Lower lobe of right lung (tissue), 2 donors: ENCODE measurements at regions not wholly inside any gene's neighbourhood (a gene's known extent, or its start where the extent isn't known, plus 50 kb on each side); places are given as distances from the start of the nearest gene placed in this dataset.

Experiments used
- ATAC-seq, 2 donors: fragments of 200-7000 bp; cut with Tn5 transposase; one replicate each; pipeline ENCODE4 v1.9.1; 2020 to 2022; ENCODE audit warnings: mild to moderate bottlenecking in 2 of 2, moderate library complexity in 2 of 2
- DNase-seq: peaks from one replicate; pipeline ENCODE4 v3.0.0-alpha.2; 2020
- H3K27ac ChIP-seq: fragments of 200-600 bp; one replicate; pipeline ENCODE4 v1.8.0; 2022
- H3K27me3 ChIP-seq: fragments of 200-600 bp; one replicate; pipeline ENCODE4 v1.8.0; 2022; ENCODE audit warnings: low read depth
- H3K36me3 ChIP-seq: fragments of 200-600 bp; one replicate; pipeline ENCODE4 v1.8.0; 2022; ENCODE audit warnings: mild to moderate bottlenecking
- H3K4me1 ChIP-seq: fragments of 200-600 bp; one replicate; pipeline ENCODE4 v1.8.0; 2022
- H3K4me3 ChIP-seq: fragments of 200-600 bp; one replicate; pipeline ENCODE4 v1.8.0; 2022; ENCODE audit warnings: mild to moderate bottlenecking
- H3K9me3 ChIP-seq: fragments of 200-600 bp; one replicate; pipeline ENCODE4 v1.8.0; 2022
- intact Hi-C: fragments of 100-400 bp; cut with DNase I; formaldehyde crosslinking; loops from one replicate; pipeline ENCODE4 v1.11.0; 2022
- TF ChIP-seq, protein P1 (sequence below): fragments of 200-600 bp; IDR thresholded peaks from one replicate; pipeline ENCODE4 v1.8.0; 2022; ENCODE audit warnings: antibody characterized with exemption, mild to moderate bottlenecking
- donor health status: DM: no; HTN: yes; CAD: no; lungs with severe emphysema.

DNA sequence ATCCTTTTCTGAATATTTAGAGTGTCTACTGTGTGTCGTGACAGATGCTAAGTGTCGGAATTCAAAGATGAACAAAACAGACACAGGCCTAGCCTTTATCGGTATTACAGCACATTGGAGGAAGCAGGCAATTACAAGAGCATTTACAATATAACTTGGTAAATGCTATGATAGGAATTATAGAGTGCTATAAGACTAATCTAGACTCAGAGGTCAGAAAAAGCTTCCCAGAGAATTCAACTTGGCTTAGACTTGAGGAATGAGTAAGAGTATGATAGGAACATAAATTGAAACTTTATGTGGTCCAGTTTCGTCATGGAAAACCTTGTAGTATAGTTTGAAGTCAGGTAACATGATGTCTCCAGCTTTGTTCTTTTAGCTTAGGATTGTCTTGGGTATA is 395.7 kb upstream of the FAT3 start:
- no peak for DNase-seq
- no peaks in the 10 kb centered on the region for H3K27me3 ChIP-seq
- intact Hi-C loops: no loop called here
- H3K9me3 ChIP-seq: no peaks in the 10 kb centered on the region
- TF ChIP-seq, protein P1, sequence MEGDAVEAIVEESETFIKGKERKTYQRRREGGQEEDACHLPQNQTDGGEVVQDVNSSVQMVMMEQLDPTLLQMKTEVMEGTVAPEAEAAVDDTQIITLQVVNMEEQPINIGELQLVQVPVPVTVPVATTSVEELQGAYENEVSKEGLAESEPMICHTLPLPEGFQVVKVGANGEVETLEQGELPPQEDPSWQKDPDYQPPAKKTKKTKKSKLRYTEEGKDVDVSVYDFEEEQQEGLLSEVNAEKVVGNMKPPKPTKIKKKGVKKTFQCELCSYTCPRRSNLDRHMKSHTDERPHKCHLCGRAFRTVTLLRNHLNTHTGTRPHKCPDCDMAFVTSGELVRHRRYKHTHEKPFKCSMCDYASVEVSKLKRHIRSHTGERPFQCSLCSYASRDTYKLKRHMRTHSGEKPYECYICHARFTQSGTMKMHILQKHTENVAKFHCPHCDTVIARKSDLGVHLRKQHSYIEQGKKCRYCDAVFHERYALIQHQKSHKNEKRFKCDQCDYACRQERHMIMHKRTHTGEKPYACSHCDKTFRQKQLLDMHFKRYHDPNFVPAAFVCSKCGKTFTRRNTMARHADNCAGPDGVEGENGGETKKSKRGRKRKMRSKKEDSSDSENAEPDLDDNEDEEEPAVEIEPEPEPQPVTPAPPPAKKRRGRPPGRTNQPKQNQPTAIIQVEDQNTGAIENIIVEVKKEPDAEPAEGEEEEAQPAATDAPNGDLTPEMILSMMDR: no peak
- H3K4me1 ChIP-seq: no peaks in the 10 kb centered on the region
- no peaks in the 10 kb centered on the region for H3K36me3 ChIP-seq
- H3K27ac ChIP-seq: no peak overlapping the region
- H3K4me3 ChIP-seq: no peak overlapping the region
- ATAC-seq: no peak

DNA sequence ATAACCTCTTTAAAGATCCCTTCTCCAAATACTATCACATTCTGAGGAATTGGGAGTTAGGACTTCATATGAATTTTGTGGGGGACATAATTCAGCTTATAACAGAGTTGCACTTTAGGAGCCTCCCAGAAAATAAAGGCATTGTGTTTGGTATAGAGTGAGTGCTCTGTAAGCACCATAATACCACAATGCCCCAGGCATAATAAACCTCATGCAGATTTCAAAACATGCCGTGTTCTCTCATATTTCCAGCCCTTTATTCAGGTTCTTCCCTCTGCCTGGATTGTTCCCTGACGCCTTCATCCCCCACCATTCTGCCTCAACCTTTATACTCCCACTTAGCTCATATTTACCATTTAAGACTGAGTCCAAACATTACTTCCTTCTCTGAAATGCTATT is 398.8 kb upstream of the FAT3 start:
- intact Hi-C loops: no loop called here
- TF ChIP-seq, protein P1: no peak
- no peaks in the 10 kb centered on the region for H3K4me1 ChIP-seq
- DNase-seq (no peak), ATAC-seq (no peak)
- no peak overlapping the region for H3K27ac ChIP-seq
- H3K27me3 ChIP-seq: no peaks in the 10 kb centered on the region
- H3K4me3 ChIP-seq: no peak overlapping the region
- no peaks in the 10 kb centered on the region for H3K9me3 ChIP-seq
- H3K36me3 ChIP-seq: no peaks in the 10 kb centered on the region

DNA sequence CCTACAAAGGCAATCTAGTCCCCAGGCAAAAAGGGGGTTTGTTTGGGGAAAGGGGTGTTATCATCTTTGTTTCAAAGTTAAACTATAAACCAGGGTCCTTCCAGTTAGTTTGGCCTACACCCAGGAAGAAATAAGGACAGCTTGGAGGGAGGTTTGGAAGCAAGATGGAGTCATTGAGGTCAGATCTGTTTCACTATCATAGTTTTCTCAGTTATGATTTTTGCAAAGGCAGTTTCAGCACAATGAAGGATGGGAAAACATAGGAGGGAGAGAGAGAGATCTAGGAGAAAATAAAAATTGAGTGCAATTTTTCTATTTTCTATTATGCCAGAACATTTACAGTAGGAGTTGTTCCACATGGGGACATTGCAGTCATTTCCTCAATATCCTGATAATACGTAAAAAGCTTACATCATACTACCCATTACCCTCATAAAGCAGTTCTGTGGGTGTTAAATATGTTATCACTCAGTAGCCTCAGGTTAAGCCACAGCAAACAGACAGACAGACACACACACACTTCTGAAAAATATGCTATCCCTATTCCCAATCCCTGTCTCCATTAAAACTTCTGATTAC is 401.3 kb upstream of the FAT3 start:
- no peaks in the 10 kb centered on the region for H3K36me3 ChIP-seq
- no peak overlapping the region for H3K27ac ChIP-seq
- DNase-seq: no peak
- ATAC-seq: no peak
- H3K9me3 ChIP-seq: no peaks in the 10 kb centered on the region
- intact Hi-C loops: no loop called here
- no peaks in the 10 kb centered on the region for H3K27me3 ChIP-seq
- no peak overlapping the region for H3K4me3 ChIP-seq
- TF ChIP-seq, protein P1: no peak
- no peaks in the 10 kb centered on the region for H3K4me1 ChIP-seq

DNA sequence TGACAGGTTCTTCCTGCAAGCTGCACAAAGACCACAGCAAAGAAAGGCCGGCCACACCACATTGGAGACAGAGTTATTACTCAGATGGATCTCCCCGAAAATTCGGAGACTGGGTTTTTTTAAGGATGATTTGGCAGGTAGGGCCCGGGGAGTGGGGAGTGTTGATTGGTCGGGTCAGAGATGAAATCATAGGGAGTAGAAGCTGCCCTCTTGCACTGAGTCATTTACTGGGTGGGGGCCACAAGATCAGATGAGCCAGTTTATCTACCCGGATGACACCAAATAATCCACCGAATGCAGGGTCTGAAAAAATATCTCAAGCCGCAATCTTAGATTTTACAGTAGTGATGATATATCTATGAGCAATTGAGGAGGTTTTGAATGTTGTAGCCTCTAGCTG is 401.8 kb upstream of the FAT3 start:
- H3K27me3 ChIP-seq: no peaks in the 10 kb centered on the region
- H3K9me3 ChIP-seq: no peaks in the 10 kb centered on the region
- ATAC-seq (no peak), DNase-seq (no peak)
- H3K36me3 ChIP-seq: no peaks in the 10 kb centered on the region
- intact Hi-C loops: no loop called here
- TF ChIP-seq, protein P1: no peak
- no peak overlapping the region for H3K27ac ChIP-seq
- no peak overlapping the region for H3K4me3 ChIP-seq
- no peaks in the 10 kb centered on the region for H3K4me1 ChIP-seq

DNA sequence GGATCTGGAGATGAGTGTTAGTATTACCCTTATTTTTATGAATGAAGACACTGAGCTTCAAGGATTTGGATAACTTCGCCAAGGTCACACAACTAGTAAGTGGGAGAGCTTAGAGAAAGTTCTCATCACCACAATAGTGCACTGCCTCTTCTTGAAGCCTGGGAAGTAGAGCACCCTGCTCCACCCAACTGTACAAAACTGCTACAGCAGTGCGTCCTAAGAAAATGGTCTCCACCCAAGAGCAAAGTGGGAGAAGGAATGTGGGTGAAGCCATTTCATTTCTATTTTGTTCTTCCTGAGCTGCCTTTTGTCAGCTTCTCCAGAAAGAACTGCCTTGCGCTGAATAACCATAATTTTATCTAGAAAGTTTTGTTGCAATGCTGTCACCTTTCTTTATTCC is 403.9 kb upstream of the FAT3 start:
- no peak for DNase-seq
- Histone ChIP-seq H3K4me3 (no peak overlapping the region), H3K9me3 (no peaks in the 10 kb centered on the region), H3K27me3 (no peaks in the 10 kb centered on the region), H3K36me3 (no peaks in the 10 kb centered on the region), H3K4me1 (no peaks in the 10 kb centered on the region), H3K27ac (no peak overlapping the region)
- intact Hi-C loops: no loop called here
- TF ChIP-seq, protein P1: no peak
- no peak for ATAC-seq

DNA sequence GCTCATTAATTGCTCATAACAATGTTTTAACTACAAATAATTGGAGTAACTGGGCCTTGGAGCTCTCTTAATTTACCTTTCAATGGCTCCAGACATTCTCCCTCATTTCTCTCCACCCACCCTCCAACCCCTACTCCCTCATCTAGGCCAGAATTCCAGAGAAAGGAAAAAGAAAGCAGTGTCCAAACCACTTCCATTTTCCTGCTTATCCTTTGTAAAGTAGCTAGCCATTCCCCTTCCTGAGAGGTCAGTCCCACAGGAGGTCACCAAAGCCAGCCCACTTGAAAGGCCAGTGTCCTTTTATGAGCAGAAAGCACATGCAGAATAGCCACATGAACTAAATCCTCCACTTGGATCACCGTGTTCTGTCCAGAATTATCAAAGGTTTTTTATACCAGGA is 404.8 kb upstream of the FAT3 start:
- TF ChIP-seq, protein P1: no peak
- Histone ChIP-seq H3K36me3 (no peaks in the 10 kb centered on the region), H3K9me3 (no peaks in the 10 kb centered on the region), H3K4me3 (no peak overlapping the region), H3K27ac (no peak overlapping the region), H3K27me3 (no peaks in the 10 kb centered on the region), H3K4me1 (no peaks in the 10 kb centered on the region)
- intact Hi-C loops: no loop called here
- DNase-seq: no peak
- no peak for ATAC-seq
